ENCODE measurements at regions not wholly inside any gene's neighbourhood (a gene's known extent, or its start where the extent isn't known, plus 50 kb on each side); places are given as distances from the start of the nearest gene placed in this dataset.
"Not testable (repeated sequence)": the region's sequence is repeated elsewhere in the genome, so short reads cannot be mapped to it uniquely, and the experiment has no call there.

DNA sequence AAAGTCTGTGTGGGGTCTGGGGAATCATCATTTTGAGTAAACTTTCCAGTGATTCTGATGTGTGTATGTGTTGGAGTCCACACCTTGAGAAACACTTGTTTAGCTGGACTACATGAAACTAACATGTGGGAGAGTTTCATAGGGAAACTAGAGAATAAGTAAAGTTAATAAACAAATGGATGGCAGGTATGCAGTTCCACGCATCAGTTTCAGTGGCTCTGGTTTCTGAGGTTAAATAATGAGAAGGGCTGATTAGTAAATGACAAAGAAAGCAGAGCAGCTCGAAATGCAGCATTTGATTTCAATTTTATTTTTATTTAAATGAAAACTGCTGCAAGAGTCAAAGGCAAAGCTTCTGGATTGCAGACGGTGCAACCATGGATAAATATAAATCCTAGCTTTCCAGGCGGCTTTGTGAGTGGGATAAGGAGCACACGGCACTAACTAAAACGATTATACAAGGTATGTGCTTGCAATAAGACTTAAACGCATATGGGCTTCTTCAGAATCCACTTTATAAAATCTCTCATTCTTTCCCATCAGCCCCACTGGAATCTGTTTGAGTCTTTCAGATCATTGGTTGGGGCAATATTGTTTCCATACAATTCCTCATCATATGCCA is 310.7 kb downstream of the PLPP3 start:
- DNase-seq (ENCODE audit: low read depth, low spot score) = no peak
- in situ Hi-C loops (cut with HindIII; ENCODE audit: low pct_unique_long_range_greater_than_20kb, low sequenced_read_pairs) = no loop called here

GRCh38 chr1:56267611-56268010 is 311.8 kb downstream of the PLPP3 start:
- in situ Hi-C loops (cut with HindIII; ENCODE audit: low pct_unique_long_range_greater_than_20kb, low sequenced_read_pairs) = no loop called here
- no peak for DNase-seq (ENCODE audit: low read depth, low spot score)

DNA sequence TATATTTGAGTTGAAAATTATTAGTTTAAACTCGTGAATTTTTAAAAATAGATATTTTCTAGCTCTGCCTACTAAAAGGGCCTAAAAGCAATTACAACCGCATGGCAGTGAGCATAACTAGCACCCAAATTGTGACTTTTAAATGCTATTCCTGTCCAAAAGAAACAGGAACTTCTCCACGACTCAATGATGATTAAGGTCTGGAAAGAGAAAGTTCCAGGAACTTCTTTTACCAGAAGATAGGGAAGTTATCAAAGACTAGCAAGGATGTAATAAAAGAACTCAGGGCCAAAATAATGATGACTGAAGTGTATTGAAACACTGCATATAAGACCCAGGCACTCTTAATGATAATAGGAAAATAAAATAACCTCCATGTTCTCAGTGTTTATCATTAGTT is 313.0 kb downstream of the PLPP3 start:
- in situ Hi-C loops (cut with HindIII; ENCODE audit: low pct_unique_long_range_greater_than_20kb, low sequenced_read_pairs) = no loop called here
- no peak for DNase-seq (ENCODE audit: low read depth, low spot score)

DNA sequence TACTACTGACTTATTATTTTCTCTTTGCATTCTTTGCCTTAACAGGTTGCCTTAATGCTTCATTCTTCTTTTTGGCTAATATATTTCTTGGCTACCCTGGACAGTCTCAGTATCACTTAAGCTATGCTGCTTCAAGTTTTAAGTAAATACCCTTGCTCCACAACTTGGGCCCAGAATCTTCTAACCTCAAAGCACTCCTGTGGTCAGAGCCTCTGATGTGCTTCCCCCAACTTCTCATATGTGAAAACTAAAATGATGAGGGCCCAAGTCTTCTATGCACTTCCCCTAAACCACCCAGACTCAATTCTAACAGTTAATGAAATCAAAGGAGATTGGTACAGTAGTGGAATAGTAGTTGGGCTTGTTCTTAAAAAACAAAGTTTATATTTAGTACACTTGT is 314.1 kb downstream of the PLPP3 start:
- in situ Hi-C loops (cut with HindIII; ENCODE audit: low pct_unique_long_range_greater_than_20kb, low sequenced_read_pairs) = no loop called here

GRCh38 chr1:56263908-56264307 is 315.5 kb downstream of the PLPP3 start:
- in situ Hi-C loops (cut with HindIII; ENCODE audit: low pct_unique_long_range_greater_than_20kb, low sequenced_read_pairs) = no loop called here
- no peak for DNase-seq (ENCODE audit: low read depth, low spot score)

More for the DNA sequence above, 314.1 kb downstream of the PLPP3 start:
- no peak for DNase-seq (ENCODE audit: low read depth, low spot score)

DNA sequence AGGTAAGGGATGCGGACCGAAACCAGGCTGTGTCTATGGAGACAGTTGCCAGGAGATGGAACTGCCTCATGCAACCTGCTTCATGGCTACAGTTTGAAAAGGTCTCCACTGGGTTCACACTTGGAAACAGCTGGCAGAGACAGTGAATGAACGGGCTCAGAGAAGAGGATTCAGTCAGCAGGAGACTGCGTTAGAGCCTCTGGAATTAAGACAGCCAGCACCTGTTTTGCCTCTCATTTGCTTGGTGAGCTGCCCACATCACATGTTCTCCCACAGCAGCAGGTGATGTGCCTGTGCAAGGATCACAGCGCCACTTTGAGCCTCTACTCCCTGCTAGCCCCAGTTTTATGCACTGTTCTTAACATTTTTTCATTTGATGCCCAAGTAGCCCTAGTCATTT is 321.0 kb downstream of the PLPP3 start:
- in situ Hi-C loops (cut with HindIII; ENCODE audit: low pct_unique_long_range_greater_than_20kb, low sequenced_read_pairs) = no loop called here
- DNase-seq (ENCODE audit: low read depth, low spot score) = no peak

DNA sequence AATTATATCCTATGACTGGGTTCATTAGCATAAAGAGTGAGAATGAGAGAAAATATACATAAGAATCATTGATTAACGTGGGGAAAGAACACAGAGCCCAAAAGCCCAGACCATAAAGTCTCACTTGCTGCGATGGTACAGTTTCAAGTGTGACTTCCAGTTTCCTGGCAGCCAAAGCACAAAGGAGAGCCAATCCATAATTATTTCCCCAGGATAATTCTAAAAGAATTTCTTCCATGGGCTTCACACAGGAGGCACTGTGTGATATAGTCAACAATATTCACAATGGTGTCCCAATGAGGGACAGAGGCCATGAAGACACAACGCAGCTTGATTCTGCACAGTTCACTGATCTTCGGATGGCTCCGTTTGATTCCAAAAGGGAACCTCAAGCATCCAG is 321.6 kb downstream of the PLPP3 start:
- no peak for DNase-seq (ENCODE audit: low read depth, low spot score)
- in situ Hi-C loops (cut with HindIII; ENCODE audit: low pct_unique_long_range_greater_than_20kb, low sequenced_read_pairs) = no loop called here

- in situ Hi-C loops (cut with HindIII; ENCODE audit: low pct_unique_long_range_greater_than_20kb, low sequenced_read_pairs) = no loop called here
- DNase-seq (ENCODE audit: low read depth, low spot score) = no peak
Observed at GRCh38 chr1:56256153-56257000, 323.0 kb downstream of the PLPP3 start.

DNA sequence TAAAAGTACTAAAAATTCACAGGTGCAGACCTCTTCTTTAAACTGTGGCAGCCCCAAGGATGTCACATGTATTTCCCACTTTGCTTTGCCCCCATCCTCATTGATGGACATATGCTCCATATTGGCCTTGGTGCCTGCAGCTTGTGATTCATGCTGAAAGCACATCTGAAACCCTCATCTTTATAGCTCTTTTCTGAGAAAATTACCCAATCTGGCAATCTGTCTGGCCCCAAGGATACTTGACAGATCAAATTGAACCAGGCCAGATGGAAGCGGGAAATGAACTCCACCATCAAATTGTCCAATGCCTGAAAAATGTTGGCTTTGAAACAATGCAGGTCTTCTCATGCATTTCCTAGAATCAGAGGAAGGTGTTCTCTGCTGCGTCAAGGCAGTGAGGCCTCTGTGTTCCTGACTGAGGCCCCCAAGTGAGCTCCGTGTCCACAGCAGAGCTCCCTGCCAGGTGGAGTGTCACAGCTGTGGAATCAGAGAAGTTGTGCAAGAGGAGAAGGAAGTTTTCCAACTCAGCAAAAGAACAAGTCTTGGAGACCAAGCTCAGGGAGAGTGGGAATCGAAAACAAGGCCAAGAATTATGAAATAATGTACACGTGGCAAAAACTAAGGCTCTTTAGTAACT is 323.7 kb downstream of the PLPP3 start:
- DNase-seq (ENCODE audit: low read depth, low spot score) = no peak
- in situ Hi-C loops (cut with HindIII; ENCODE audit: low pct_unique_long_range_greater_than_20kb, low sequenced_read_pairs) = no loop called here

DNA sequence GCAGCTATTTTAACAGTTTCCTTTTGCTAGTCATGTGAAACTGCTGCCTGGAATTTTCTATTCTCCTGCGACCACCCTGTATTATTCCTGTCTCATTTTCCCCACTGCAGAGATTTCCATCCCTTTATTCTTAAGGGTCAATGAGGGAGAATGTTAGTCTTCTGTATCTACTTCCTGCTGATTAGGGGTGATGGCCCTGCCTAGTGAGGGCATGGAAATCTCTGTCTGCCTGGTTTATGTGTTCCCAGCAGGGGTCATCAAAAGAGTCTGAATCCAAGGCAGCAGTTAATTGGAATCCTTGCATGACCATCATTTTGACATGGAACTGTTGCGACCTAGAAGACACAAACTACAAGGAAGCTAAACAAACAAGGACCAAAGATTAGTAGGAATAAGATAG is 325.2 kb downstream of the PLPP3 start:
- in situ Hi-C loops (cut with HindIII; ENCODE audit: low pct_unique_long_range_greater_than_20kb, low sequenced_read_pairs) = no loop called here
- no peak for DNase-seq (ENCODE audit: low read depth, low spot score)

GRCh38 chr1:56250809-56251208 is 328.6 kb downstream of the PLPP3 start:
- in situ Hi-C loops (cut with HindIII; ENCODE audit: low pct_unique_long_range_greater_than_20kb, low sequenced_read_pairs) = no loop called here
- DNase-seq (ENCODE audit: low read depth, low spot score) = no peak

DNA sequence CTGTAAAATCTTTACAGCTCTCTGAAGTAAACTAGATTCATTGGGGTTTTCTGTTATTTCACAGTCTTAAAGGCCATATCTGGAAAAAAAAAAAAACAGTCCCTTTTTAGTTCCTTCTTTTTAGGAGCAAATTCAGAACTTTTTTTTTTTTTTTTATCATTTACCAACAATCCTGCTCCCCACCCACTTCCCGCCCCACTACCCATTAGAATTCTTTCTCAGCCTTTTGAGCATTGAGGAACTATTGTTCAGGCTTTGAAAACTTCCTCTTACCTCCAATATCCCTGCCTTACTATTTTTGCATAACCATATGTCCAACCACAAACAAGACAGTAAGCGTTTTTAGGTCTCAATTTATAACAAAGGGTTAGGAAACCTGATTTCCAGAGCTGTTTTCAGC is 330.1 kb downstream of the PLPP3 start:
- DNase-seq (ENCODE audit: low read depth, low spot score) = no peak
- in situ Hi-C loops (cut with HindIII; ENCODE audit: low pct_unique_long_range_greater_than_20kb, low sequenced_read_pairs) = no loop called here

DNA sequence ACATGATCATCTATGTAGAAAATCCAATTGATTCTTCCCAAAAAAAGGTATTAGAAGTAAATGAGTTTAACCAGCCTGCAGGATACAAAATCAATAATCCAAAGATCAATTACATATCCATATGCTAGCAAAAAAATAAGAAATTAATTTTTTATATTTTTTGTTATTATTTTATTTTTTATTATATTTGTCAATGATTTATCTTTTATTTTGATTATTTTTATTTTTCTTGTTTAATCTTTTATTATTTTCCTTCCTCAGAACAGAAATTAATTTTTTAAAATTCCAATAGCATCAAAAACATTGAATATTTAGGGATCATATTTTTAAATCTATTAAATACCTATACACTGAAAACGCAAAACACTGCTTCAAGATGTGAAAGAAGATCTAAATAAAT is 331.2 kb downstream of the PLPP3 start:
- in situ Hi-C loops (cut with HindIII; ENCODE audit: low pct_unique_long_range_greater_than_20kb, low sequenced_read_pairs) = no loop called here
- DNase-seq (ENCODE audit: low read depth, low spot score) = no peak

GRCh38 chr1:56246726-56247125 is 332.6 kb downstream of the PLPP3 start:
- in situ Hi-C loops (cut with HindIII; ENCODE audit: low pct_unique_long_range_greater_than_20kb, low sequenced_read_pairs); DNase-seq (ENCODE audit: low read depth, low spot score): not testable (repeated sequence)

- in situ Hi-C loops (cut with HindIII; ENCODE audit: low pct_unique_long_range_greater_than_20kb, low sequenced_read_pairs) = no loop called here
- no peak for DNase-seq (ENCODE audit: low read depth, low spot score)
Observed at GRCh38 chr1:56240400-56240799, 339.0 kb downstream of the PLPP3 start.

GRCh38 chr1:56237491-56238064 is 341.8 kb downstream of the PLPP3 start:
- in situ Hi-C loops (cut with HindIII; ENCODE audit: low pct_unique_long_range_greater_than_20kb, low sequenced_read_pairs) = no loop called here
- DNase-seq (ENCODE audit: low read depth, low spot score) = no peak

DNA sequence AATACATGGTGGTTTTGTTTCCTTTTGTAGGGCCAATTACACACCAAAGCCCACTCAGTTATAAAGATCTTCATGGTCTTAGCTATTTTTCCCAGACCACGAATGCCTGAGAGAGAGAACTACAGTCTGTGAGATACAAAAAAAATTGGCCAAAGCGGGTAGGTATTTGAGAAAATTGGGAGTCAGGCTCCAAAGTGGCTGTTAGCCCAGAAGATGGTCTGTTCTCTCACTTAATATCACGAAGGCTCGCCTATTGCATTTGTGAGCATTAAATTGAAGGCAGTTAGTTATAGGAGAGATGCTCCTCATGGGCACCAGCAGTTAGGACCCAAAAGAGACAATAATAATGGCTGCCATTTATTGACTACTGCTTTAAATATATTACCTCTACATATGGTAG is 342.7 kb downstream of the PLPP3 start:
- in situ Hi-C loops (cut with HindIII; ENCODE audit: low pct_unique_long_range_greater_than_20kb, low sequenced_read_pairs) = no loop called here
- DNase-seq (ENCODE audit: low read depth, low spot score) = no peak

- in situ Hi-C loops (cut with HindIII; ENCODE audit: low pct_unique_long_range_greater_than_20kb, low sequenced_read_pairs) = no loop called here
- no peak for DNase-seq (ENCODE audit: low read depth, low spot score)
Observed at GRCh38 chr1:56235909-56236510, 343.4 kb downstream of the PLPP3 start.

Data from SK-MEL-5 (cell line).